Sigmoid colon (tissue), 4 donors: ENCODE measurements at regions not wholly inside any gene's neighbourhood (a gene's known extent, or its start where the extent isn't known, plus 50 kb on each side); places are given as distances from the start of the nearest gene placed in this dataset.

Source experiments
- CTCF ChIP-seq, 4 experiments: fragments of 450-650 bp in 3 of 4; fragments of 200-600 bp in 1 of 4; IDR thresholded peaks; one replicate each; pipeline ENCODE4 v1.5.1; 2016 to 2019; ENCODE audit warnings: antibody characterized with exemption in 4 of 4, mild to moderate bottlenecking in 3 of 4, moderate library complexity in 2 of 4
- EP300 ChIP-seq, 4 donors: sonication (generic); formaldehyde crosslinking; IDR thresholded peaks; one replicate each; pipeline ENCODE4 v1.6.1; 2017; ENCODE audit warnings: antibody characterized with exemption in 4 of 4
- POLR2A ChIP-seq, 2 donors: fragments of 450-650 bp; IDR thresholded peaks; one replicate each; pipeline ENCODE4 v1.6.1; 2016; ENCODE audit warnings: antibody characterized with exemption in 2 of 2, mild to moderate bottlenecking in 2 of 2, moderate library complexity in 2 of 2

GRCh38 chr9:38158628-38159027 is 89.6 kb upstream of the SHB start:
- no peak for TF ChIP-seq POLR2A (IDR thresholded peaks at IDR 0.05)
- no peak for TF ChIP-seq CTCF (IDR thresholded peaks at IDR 0.05)
- no peak for TF ChIP-seq EP300 (IDR thresholded peaks at IDR 0.05)
